ENCODE measurements at regions not wholly inside any gene's neighbourhood (a gene's known extent, or its start where the extent isn't known, plus 50 kb on each side); places are given as distances from the start of the nearest gene placed in this dataset.

DNA sequence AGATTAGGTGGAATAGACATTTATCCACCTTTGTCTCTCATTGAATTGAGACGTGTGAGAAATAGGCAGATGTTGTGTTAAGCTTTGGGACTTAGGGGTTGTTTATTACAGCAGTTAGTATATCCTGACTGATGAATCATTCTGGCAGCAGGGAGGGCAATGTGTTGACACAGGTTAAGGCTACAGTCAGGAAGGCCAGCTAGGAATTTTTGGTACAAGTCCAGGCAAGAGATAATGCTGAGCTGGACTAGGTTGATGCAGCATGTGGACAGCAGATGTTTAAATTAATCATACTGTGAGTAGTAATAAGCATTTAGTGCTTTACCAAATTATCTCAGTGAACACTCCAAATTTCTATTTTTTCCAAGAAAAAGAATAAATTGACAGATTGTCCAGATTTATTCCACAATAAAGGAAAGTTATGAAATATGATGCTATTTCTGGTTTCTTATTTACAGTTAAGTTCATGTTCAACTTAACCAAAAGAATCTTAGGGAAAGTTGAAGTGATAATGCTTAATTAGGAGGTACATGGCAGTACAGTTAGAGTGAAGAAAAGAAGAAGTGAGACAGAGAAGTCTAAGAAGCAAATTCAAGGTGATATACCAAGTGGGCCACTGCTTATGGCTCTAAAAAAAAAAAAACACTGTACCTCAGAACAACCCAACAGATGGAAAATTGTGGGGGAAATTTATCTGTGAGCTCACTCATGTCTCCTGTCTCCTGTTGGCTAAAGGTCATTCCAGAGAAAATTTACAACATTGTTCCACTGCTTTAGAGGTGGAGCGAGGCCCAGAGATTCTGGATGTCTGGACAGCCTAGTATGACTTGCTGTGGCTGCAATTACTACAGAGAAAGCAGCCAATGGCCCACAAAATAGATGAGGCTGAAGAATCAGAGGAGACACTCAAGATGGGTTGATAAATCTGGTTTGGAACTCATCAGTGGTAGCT lies 102.7 kb upstream of the C21orf91 start:
- Histone ChIP-seq H3K4me3 (replicated peaks in 1 of 3; ENCODE audit: insufficient read depth in 1 of 3, low read depth in 1 of 3, low read length in 3 of 3) (no peak overlapping the region), H3K9me3 (replicated peaks; ENCODE audit: control insufficient read depth, insufficient read depth, low read length) (no peaks in the 10 kb centered on the region), H3K27me3 (ENCODE audit: control insufficient read depth in 2 of 2, insufficient read depth in 2 of 2, low read length in 2 of 2) (no peaks in the 10 kb centered on the region), H3K9ac (replicated peaks; ENCODE audit: extremely low read depth, insufficient read depth, low read length) (no peak overlapping the region), H4K20me1 (replicated peaks; ENCODE audit: control insufficient read depth, extremely low read depth, insufficient read depth, low read length) (no peaks in the 10 kb centered on the region), H3K9me1 (replicated peaks; ENCODE audit: control insufficient read depth, extremely low read depth, insufficient read depth, low read length) (no peaks in the 10 kb centered on the region), H3K4me2 (ENCODE audit: insufficient read depth, low read length) (no peak overlapping the region), H3K79me2 (ENCODE audit: control insufficient read depth, insufficient read depth, low read length) (no peaks in the 10 kb centered on the region), H3K4me1 (ENCODE audit: control insufficient read depth, extremely low read depth, insufficient read depth, low read length) (no peaks in the 10 kb centered on the region), H3K36me3 (ENCODE audit: control insufficient read depth in 2 of 2, extremely low read depth in 1 of 2, insufficient read depth in 2 of 2, low read length in 2 of 2) (no peaks in the 10 kb centered on the region), H3K27ac (ENCODE audit: insufficient read depth, low read depth, low read length) (no peak overlapping the region), H2AFZ (ENCODE audit: low read depth, low read length) (no peak overlapping the region)
- ChIA-PET POLR2A (no interaction called here), CTCF (interaction anchor here (1.0 to 1.1 kb wide), 3 partner anchors 9 to 242 kb away, joined by 3 to 4 read pairs (median 3); no protein-coding TSS in a partner anchor)
- intact Hi-C loops (cut with micrococcal nuclease): no loop called here
- peak; percentile 49 for FAIRE-seq
- dilution Hi-C loops (cut with MboI; ENCODE audit: extremely low pct_ligation_motif_present, low sequenced_read_pairs): no loop called here
- TF ChIP-seq, protein P1, sequence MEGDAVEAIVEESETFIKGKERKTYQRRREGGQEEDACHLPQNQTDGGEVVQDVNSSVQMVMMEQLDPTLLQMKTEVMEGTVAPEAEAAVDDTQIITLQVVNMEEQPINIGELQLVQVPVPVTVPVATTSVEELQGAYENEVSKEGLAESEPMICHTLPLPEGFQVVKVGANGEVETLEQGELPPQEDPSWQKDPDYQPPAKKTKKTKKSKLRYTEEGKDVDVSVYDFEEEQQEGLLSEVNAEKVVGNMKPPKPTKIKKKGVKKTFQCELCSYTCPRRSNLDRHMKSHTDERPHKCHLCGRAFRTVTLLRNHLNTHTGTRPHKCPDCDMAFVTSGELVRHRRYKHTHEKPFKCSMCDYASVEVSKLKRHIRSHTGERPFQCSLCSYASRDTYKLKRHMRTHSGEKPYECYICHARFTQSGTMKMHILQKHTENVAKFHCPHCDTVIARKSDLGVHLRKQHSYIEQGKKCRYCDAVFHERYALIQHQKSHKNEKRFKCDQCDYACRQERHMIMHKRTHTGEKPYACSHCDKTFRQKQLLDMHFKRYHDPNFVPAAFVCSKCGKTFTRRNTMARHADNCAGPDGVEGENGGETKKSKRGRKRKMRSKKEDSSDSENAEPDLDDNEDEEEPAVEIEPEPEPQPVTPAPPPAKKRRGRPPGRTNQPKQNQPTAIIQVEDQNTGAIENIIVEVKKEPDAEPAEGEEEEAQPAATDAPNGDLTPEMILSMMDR (IDR thresholded peaks at IDR 0.05; ENCODE audit: extremely low read depth in 1 of 2, insufficient read depth in 1 of 2, low read depth in 1 of 2, low read length in 2 of 2): no peak
- TF ChIP-seq MYC (IDR thresholded peaks at IDR 0.05; ENCODE audit: low read depth, low read length): no peak
- TF ChIP-seq FOS (IDR thresholded peaks at IDR 0.05; ENCODE audit: borderline replicate concordance, insufficient read depth, low read length): peak; percentile 13
- peak; percentile 28 for DNase-seq (ENCODE audit: low read depth, low spot score)
- no TSS peak for BruUV-seq (replicated peaks)

DNA sequence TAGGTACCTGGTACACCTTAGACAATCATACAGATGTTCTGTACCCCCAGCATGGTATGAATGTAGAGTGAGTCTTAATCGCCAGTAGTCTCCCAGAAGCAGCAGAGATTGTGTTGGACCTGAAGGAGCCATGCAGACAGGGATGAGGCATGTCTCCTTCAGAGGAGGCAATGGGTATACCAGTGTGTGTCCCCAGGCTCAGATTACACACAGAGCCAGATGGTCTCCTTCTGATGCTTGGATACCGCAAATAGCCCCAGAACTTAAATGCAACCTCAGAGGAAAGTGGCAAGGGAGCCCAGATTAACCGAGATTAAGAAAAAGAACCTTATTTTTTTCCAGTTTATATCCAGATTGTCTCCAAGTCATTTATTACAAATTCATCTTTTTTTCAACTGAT lies 96.8 kb upstream of the C21orf91 start:
- H3K27ac ChIP-seq (ENCODE audit: insufficient read depth, low read depth, low read length): no peak overlapping the region
- no peaks in the 10 kb centered on the region for H3K9me1 ChIP-seq (replicated peaks; ENCODE audit: control insufficient read depth, extremely low read depth, insufficient read depth, low read length)
- no peaks in the 10 kb centered on the region for H3K4me1 ChIP-seq (ENCODE audit: control insufficient read depth, extremely low read depth, insufficient read depth, low read length)
- no peak overlapping the region for H3K4me2 ChIP-seq (ENCODE audit: insufficient read depth, low read length)
- H3K79me2 ChIP-seq (ENCODE audit: control insufficient read depth, insufficient read depth, low read length): no peaks in the 10 kb centered on the region
- DNase-seq (ENCODE audit: low read depth, low spot score) (no peak), FAIRE-seq (no peak)
- ChIA-PET POLR2A (no interaction called here), CTCF (interaction anchor here (0.8 kb wide), 1 partner anchor 10 kb away, joined by 4 read pairs; no protein-coding TSS in a partner anchor)
- no peak overlapping the region for H2AFZ ChIP-seq (ENCODE audit: low read depth, low read length)
- H3K36me3 ChIP-seq (ENCODE audit: control insufficient read depth in 2 of 2, extremely low read depth in 1 of 2, insufficient read depth in 2 of 2, low read length in 2 of 2): no peaks in the 10 kb centered on the region
- H4K20me1 ChIP-seq (replicated peaks; ENCODE audit: control insufficient read depth, extremely low read depth, insufficient read depth, low read length): no peaks in the 10 kb centered on the region
- H3K4me3 ChIP-seq (replicated peaks in 1 of 3; ENCODE audit: insufficient read depth in 1 of 3, low read depth in 1 of 3, low read length in 3 of 3): no peak overlapping the region
- intact Hi-C loops (cut with micrococcal nuclease) (no loop called here), dilution Hi-C loops (cut with MboI; ENCODE audit: extremely low pct_ligation_motif_present, low sequenced_read_pairs) (no loop called here)
- no peak overlapping the region for H3K9ac ChIP-seq (replicated peaks; ENCODE audit: extremely low read depth, insufficient read depth, low read length)
- TF ChIP-seq, protein P1 (IDR thresholded peaks at IDR 0.05; ENCODE audit: extremely low read depth in 1 of 2, insufficient read depth in 1 of 2, low read depth in 1 of 2, low read length in 2 of 2): no peak
- TF ChIP-seq FOS (IDR thresholded peaks at IDR 0.05; ENCODE audit: borderline replicate concordance, insufficient read depth, low read length) (no peak), MYC (IDR thresholded peaks at IDR 0.05; ENCODE audit: low read depth, low read length) (no peak), POLR2AphosphoS5 (IDR thresholded peaks at IDR 0.05; ENCODE audit: insufficient read depth, low read depth, low read length) (no peak), EZH2 (IDR thresholded peaks at IDR 0.05; ENCODE audit: borderline replicate concordance, low read depth, low read length, severe bottlenecking) (no peak), GATA2 (IDR thresholded peaks at IDR 0.05; ENCODE audit: insufficient read depth, insufficient read length, low read depth, low read length) (no peak), JUN (IDR thresholded peaks at IDR 0.05; ENCODE audit: borderline replicate concordance, insufficient read depth, insufficient read length, low read depth) (no peak)
- H3K9me3 ChIP-seq (replicated peaks; ENCODE audit: control insufficient read depth, insufficient read depth, low read length): no peaks in the 10 kb centered on the region
- no peaks in the 10 kb centered on the region for H3K27me3 ChIP-seq (ENCODE audit: control insufficient read depth in 2 of 2, insufficient read depth in 2 of 2, low read length in 2 of 2)
- BruUV-seq (replicated peaks): no TSS peak

All from endothelial cell of umbilical vein (primary cell).